ENCODE measurements at regions not wholly inside any gene's neighbourhood (a gene's known extent, or its start where the extent isn't known, plus 50 kb on each side); places are given as distances from the start of the nearest gene placed in this dataset.

- Mint-ChIP-seq H3K4me1 (ENCODE audit: low read depth) (no peaks in the 10 kb centered on the region), H3K4me3 (no peak overlapping the region), H3K36me3 (ENCODE audit: low read depth) (no peaks in the 10 kb centered on the region), H3K27ac (no peak overlapping the region), H3K27me3 (no peaks in the 10 kb centered on the region), H3K9me3 (peaks cover 4% of the 10 kb centered on the region)
- TF ChIP-seq CTCF (IDR thresholded peaks at IDR 0.05), result no peak
- no peak for ATAC-seq
- intact Hi-C loops (cut with micrococcal nuclease), result no loop called here
- no peak for DNase-seq
- CTCF ChIA-PET, result interaction anchor here (1.3 kb wide), 1 partner anchor 631 kb away, joined by 3 read pairs; no protein-coding TSS in a partner anchor
- POLR2A ChIA-PET, result no interaction called here
These were observed 915.1 kb upstream of the EEF2KMT start for GRCh38 chr16:6012716-6013115.

GRCh38 chr16:6009151-6009550, 911.6 kb upstream of the EEF2KMT start:
- CTCF ChIA-PET, result no interaction called here
- Mint-ChIP-seq H3K27me3 (no peaks in the 10 kb centered on the region), H3K9me3 (peaks cover 5% of the 10 kb centered on the region), H3K4me1 (ENCODE audit: low read depth) (no peaks in the 10 kb centered on the region), H3K4me3 (no peak overlapping the region), H3K27ac (no peak overlapping the region), H3K36me3 (ENCODE audit: low read depth) (no peaks in the 10 kb centered on the region)
- POLR2A ChIA-PET, result no interaction called here
- ATAC-seq (no peak), DNase-seq (no peak)
- intact Hi-C loops (cut with micrococcal nuclease), result no loop called here
- no peak for TF ChIP-seq CTCF (IDR thresholded peaks at IDR 0.05)

DNA sequence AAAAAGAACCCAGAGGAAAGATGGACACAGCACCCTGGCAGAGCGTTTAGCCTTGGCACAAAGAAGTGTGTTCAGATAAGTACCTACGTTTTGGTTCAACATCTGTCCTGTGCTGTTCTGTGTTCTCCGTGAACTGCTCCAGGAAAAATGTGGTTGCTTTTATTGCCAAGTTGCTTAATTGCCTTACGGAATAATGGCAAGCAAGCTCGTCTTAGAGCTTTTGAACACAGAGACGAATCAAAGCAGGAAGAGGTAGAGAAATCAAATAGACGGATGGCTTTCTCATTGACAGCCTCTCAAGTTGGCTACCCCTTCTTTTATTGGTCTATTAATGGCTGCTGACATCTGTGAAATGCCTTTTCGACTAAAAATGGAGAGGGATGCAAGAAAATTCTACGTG, 911.1 kb upstream of the EEF2KMT start:
- H3K27ac Mint-ChIP-seq, result no peak overlapping the region
- H3K27me3 Mint-ChIP-seq, result no peaks in the 10 kb centered on the region
- H3K4me3 Mint-ChIP-seq, result no peak overlapping the region
- no peaks in the 10 kb centered on the region for H3K4me1 Mint-ChIP-seq (ENCODE audit: low read depth)
- intact Hi-C loops (cut with micrococcal nuclease), result no loop called here
- ATAC-seq (no peak), DNase-seq (no peak)
- H3K36me3 Mint-ChIP-seq (ENCODE audit: low read depth), result no peaks in the 10 kb centered on the region
- ChIA-PET POLR2A (no interaction called here), CTCF (no interaction called here)
- H3K9me3 Mint-ChIP-seq, result peaks cover 5% of the 10 kb centered on the region
- no peak for TF ChIP-seq CTCF (IDR thresholded peaks at IDR 0.05)

DNA sequence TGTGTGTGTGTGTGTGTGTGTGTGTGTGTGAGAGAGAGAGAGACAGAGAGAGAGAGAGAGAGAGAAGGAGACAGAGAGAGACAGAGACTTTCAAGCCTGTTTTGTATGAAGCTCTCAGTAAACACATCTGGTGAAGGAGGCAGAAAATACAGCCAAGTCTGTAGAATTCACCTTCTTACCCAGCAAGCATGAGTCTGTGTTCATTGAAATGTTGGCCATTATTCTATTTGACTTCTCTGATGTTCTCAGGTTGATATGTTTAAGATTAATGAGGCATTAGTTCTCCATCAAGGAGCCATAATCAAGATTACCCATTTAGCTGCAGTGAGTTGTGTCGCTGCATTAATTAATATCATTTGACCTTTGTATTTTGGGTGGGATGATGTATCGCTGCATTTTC, 895.8 kb upstream of the EEF2KMT start:
- intact Hi-C loops (cut with micrococcal nuclease), result no loop called here
- no peaks in the 10 kb centered on the region for H3K4me1 Mint-ChIP-seq (ENCODE audit: low read depth)
- DNase-seq (no peak), ATAC-seq (no peak)
- peaks cover 1% of the 10 kb centered on the region for H3K9me3 Mint-ChIP-seq
- ChIA-PET POLR2A (no interaction called here), CTCF (no interaction called here)
- no peaks in the 10 kb centered on the region for H3K36me3 Mint-ChIP-seq (ENCODE audit: low read depth)
- no peak for TF ChIP-seq CTCF (IDR thresholded peaks at IDR 0.05)
- no peak overlapping the region for H3K4me3 Mint-ChIP-seq
- H3K27ac Mint-ChIP-seq, result no peak overlapping the region
- no peaks in the 10 kb centered on the region for H3K27me3 Mint-ChIP-seq

- ChIA-PET CTCF (no interaction called here), POLR2A (no interaction called here)
- Mint-ChIP-seq H3K27ac (no peak overlapping the region), H3K4me1 (ENCODE audit: low read depth) (no peaks in the 10 kb centered on the region), H3K27me3 (no peaks in the 10 kb centered on the region), H3K4me3 (no peak overlapping the region), H3K36me3 (ENCODE audit: low read depth) (no peaks in the 10 kb centered on the region), H3K9me3 (peaks cover 2% of the 10 kb centered on the region)
- no peak for ATAC-seq
- no peak for TF ChIP-seq CTCF (IDR thresholded peaks at IDR 0.05)
- intact Hi-C loops (cut with micrococcal nuclease), result no loop called here
- no peak for DNase-seq
These were observed 885.4 kb upstream of the EEF2KMT start for GRCh38 chr16:5982979-5983378.

Measured in activated CD8-positive, alpha-beta T cell treated with anti-CD3 and anti-CD28 coated beads for 36 hours (primary cell).